Heart left ventricle (tissue), 13 donors: ENCODE measurements at regions not wholly inside any gene's neighbourhood (a gene's known extent, or its start where the extent isn't known, plus 50 kb on each side); places are given as distances from the start of the nearest gene placed in this dataset.

Experiments used
- POLR2A ChIP-seq, 2 donors: fragments of 450-650 bp; IDR thresholded peaks; one replicate each; pipeline ENCODE4 v1.6.1; 2017; ENCODE audit warnings: antibody characterized with exemption in 2 of 2, mild to moderate bottlenecking in 2 of 2, moderate library complexity in 2 of 2
- TF ChIP-seq, protein P1 (sequence below), 12 donors: fragments of 200-600 bp; sonication (generic) in 4 of 12; IDR thresholded peaks; one replicate each; pipeline versions ENCODE4 v1.5.0 to v1.8.0; 2018 to 2022; ENCODE audit warnings: antibody characterized with exemption in 12 of 12, mild to moderate bottlenecking in 5 of 12
- donor health status: ischemic (EF 13 %, LVEDD 7.1; RV severe dilation, severe dysfunction).
- donor health status: DM: no; HTN: yes; CAD: no.
- donor health status: DM: no; HTN: no; CAD: no.
- donor health status: ischemic (EF 25% LVEDD 6.9; RV normal size, moderate dysfunction).
- donor health status: ischemic (EF 25% LVEDD 5.7; RV mildly dilated, moderate dysfunction).
- donor health status: ischemic (EF 35%, LVEDD 5.7; RV mildly dilated, moderate dysfunction).
- donor health status: nonischemic (EF 11% LVEDD 7.7; RV severe dilation, severe dysfunction).
- donor health status: DM: yes; HTN: yes; CAD: no.
- donor health status: PGD.
- donor health status: ischemic (EF 29% LVEDD 5.4; RV normal size, mild dysfunction).
- donor health status: nonischemic (EF 23%, LVEDD 6.1; RV moderate dilation, normal function).

DNA sequence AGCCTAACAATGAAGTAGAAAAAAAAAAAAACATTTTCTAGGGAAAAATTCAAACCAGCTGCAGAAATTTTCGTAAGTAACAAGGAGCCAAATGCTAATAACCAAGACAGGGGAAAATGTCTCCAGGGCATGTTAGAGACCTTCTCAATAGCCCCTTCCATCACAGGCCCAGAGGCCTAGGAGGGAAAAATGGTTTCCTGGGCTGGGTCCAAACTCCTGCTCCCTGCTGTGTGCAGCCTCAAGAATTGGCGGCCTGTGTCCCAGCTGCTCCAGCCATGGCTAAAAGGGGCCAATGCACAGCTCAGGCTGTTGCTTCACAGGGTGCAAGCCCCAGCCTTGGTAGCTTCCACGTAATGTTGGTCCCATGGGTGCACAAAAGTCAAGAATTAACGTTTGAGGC is 266.2 kb downstream of the ZEB2 start:
- TF ChIP-seq, protein P1, sequence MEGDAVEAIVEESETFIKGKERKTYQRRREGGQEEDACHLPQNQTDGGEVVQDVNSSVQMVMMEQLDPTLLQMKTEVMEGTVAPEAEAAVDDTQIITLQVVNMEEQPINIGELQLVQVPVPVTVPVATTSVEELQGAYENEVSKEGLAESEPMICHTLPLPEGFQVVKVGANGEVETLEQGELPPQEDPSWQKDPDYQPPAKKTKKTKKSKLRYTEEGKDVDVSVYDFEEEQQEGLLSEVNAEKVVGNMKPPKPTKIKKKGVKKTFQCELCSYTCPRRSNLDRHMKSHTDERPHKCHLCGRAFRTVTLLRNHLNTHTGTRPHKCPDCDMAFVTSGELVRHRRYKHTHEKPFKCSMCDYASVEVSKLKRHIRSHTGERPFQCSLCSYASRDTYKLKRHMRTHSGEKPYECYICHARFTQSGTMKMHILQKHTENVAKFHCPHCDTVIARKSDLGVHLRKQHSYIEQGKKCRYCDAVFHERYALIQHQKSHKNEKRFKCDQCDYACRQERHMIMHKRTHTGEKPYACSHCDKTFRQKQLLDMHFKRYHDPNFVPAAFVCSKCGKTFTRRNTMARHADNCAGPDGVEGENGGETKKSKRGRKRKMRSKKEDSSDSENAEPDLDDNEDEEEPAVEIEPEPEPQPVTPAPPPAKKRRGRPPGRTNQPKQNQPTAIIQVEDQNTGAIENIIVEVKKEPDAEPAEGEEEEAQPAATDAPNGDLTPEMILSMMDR (IDR thresholded peaks at IDR 0.05), result no peak
- no peak for TF ChIP-seq POLR2A (IDR thresholded peaks at IDR 0.05)
